Non-pigmented ciliary epithelial cell (primary cell): ENCODE measurements at regions not wholly inside any gene's neighbourhood (a gene's known extent, or its start where the extent isn't known, plus 50 kb on each side); places are given as distances from the start of the nearest gene placed in this dataset.

Source experiments
- DNase-seq: peaks from one replicate; pipeline ENCODE4 v3.0.0-alpha.2; 2010; ENCODE audit warnings: low read depth

DNA sequence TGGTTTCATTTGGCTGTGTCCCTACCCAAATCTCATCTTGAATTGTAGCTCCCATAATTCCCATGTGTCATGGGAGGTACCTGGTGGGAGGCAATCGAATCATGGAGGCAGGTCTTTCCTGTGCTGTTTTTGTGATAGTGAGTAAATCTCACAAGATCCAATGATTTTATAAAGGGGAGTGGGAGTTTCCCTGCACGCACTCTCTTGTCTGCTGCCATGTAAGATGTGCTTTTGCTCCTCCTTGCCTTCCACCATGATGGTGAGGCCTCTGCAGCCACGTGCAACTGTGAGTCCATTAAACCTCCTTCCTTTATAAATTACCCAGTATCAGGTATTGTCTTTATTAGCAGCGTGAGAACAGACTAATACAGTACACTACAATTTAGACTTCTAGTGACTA lies 67.5 kb upstream of the LINC01488 start:
- no peak for DNase-seq

DNA sequence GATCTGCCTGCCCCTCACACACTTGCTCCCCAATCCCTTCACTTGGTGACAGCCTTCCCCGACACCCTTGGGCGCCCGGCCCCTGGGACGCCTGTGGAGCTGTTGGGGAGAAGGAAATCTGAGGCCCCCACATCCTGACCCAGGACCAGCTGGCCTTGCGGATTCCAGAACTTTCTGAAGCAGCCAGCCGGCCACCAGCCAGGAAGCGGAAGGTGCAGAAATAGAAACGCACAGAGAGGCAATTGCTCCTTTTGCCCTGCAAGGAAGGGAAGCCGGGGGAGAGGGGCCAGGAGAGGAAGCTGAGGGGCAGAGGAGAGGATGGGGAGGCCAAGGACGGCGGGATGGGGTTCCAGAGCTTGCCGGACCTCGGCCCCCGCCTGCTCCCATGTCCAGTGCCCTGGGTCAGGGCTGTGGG lies 66.7 kb upstream of the LINC01488 start:
- DNase-seq = no peak

DNA sequence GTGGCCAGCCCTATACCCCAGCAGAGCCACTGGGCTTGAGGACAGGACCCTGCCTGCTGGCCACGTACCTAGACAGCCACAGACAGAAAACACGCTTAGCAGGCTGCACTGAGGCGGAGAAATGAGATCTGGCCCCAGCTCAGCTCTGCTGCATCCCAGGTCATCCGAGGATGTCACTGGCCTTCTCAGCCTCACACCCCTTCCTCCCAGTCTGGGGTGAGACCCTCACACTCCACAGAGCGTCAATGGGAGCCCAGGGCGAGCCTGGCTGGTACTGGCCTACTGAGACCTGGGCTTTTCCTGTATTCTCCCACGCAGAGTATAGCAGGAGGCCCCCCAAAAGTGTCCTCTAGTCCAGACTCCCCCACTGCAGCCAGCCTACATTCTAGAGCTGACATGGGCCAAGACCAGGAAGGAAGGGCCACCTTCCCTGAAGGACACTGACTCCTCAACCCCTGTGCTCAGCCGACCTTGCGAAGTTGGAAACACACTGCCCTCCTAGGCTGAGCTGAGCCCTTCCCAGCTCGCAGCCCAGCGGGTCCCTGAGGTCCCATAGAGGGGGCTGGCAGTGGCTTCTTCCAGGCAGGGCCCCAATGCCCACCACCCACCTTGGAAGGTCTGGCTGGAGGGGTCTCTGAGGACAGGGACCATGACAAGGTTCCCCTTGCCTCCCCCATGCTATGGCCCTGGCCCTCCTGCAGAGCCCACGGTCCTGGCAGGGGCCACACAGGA lies 65.9 kb upstream of the LINC01488 start:
- no peak for DNase-seq

DNA sequence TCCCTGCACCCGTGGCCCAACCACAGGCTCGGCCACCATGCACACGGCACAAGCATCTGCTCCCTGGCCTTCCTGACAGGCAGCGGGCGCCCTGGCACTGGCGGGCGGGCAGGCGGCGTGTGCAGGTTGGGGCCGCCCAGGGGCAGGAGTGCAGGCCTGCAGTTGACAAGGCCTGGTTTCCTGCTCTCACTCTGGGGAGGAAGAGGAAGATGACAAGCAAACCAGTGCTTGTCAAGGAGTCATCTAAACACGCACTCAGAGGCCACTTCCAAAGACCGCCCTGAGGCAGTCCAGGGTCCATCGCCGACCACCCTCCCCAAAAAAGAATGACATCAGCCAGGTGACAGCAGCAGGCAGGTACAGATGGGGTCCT lies 65.3 kb upstream of the LINC01488 start:
- no peak for DNase-seq

DNA sequence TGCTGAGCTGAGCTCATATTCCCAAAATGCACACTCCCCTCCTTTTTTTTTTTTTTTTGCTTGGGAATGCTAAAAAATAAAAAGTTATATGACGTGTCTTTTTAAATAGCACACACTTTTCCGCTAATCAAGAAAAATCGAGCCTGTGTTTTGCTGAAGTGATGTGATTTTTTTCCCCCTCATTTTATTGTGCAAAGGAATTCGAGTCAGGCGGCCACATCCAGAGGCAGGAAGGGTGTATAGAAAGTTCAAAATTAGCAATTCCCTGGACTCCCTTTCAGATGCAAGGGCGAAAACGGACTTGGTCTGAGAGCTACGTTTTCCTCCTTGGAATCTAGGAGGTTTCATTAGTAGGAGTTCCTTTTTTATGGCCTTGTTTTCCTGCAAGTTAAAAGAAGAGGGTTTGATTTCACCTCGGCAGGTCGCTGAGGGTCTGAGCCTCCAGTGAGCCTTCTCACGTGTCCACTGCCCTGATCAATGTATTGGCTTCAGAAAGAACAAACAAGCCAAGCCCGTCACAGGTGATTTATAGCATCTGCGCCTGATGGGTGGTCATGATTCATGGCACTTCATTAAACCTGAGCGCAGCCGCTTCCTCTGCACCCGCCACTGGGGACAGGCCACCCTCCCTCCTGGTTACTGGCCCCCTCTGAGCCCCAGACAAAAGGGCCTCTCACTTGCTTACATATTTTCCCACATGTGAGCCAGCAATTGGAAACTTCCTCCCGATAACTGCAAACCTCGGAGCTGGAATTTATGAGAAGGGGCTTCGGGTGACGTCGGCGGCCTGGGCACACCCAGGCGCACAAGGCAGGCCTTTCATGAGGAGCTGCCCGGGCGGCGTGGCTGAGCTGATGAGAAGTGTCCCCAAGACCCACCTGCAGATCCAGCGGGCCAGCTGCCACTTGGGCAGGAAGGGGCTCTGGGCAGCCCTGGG lies 64.4 kb upstream of the LINC01488 start:
- no peak for DNase-seq

DNA sequence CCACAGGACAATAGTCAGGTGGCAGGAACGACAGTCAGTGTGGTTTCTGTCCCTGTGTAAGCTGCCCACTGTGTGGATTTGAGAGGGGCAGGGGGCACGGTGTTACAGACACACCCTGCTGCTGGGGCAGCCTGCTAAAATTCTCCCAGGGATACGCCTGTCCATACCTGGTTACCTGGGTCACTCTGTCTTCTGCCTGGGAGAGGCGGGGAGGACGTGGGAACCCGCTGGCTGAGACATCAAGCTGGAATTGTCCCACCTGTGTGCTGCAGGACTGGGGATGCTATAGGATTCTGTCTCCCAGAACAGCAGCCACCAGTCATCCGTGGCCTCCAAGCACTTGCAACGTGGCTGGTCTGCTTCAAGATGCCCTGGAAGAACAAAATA lies 63.8 kb upstream of the LINC01488 start:
- no peak for DNase-seq

DNA sequence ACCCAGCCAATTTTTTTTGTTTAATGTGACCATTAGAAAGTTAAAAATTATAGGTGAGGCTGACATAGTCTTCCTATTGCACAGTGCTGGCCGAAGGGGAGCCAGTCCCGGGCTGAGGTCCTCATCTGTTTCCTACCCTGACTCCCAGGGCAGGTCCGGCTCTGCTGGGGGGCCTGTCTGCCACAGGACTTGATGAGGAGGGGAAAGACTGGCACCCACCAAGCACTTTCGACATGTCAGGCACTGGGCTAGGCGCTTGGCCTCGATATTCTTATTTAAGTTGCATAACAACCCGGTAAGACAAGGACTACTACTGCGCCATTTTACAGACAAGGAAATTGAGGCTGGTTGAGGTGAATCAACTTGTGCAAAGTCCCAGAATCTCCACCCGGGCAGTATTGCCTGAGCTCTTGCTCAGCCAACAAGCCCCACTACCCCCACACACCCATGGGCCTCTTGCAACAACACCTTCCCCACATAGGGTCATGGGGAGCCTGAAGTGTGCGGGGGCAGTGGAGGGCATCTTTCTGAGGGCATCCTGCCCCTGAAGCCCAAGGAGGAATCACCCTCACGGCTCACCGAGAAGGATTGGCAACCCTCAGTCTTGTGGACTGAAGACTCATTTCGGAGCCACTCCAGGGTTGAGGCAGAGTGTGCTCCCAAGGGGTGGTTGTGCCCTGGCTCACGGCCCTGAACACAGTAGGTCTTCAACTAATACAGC lies 62.7 kb upstream of the LINC01488 start:
- DNase-seq = no peak

DNA sequence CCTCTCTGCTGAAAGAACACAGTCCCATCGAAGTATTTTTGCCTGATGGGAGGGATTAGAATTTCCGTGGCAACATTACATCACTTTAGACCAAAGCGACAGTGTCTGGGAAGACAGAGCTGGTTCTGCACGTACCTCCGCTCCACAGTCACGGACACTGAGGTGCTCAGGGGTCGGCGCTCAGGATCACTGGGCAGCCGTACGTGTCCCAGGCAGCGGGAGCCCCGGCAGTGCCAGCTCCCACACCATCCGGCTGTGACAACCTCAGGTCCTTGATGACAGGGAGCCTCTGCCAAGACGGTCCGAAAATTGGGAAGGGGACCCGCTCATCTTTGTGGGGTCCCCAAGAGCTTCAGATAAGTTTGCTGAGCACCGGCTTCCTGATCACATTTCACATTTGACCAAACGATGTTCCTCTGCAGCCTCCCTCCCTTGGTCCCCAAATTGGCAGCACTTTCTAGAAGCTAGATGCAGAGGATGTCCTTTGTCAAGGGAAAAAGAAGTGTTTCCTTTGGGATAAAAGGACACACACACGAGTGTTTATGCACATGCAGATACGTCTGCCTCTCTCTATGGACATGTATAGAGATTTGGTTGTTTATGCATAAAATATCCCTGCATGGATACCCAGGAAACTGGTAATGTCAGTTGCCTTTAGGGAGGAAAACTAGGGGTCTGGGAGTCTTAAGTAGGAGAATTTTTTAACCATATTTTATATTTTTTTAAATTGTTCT lies 61.6 kb upstream of the LINC01488 start:
- no peak for DNase-seq

DNA sequence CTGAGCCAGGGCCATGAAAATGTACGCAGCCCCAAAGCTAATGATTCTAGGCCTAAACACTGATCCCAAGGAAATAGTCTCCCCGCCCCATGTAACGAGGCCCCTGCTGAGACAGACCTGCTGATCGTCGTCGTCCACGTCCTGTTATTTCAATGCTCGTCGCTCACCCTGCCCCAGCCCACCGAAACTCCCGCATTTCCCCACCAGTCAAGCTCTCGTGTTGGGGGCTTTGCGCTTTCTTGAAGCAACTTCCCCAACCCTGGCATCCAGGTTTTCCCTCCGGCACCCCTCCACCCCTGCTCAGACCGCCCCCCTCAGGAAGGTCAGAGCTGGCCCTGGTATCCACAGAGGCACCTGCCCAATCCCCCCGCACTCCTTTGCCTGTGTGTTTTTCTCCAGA lies 58.8 kb upstream of the LINC01488 start:
- DNase-seq = no peak

DNA sequence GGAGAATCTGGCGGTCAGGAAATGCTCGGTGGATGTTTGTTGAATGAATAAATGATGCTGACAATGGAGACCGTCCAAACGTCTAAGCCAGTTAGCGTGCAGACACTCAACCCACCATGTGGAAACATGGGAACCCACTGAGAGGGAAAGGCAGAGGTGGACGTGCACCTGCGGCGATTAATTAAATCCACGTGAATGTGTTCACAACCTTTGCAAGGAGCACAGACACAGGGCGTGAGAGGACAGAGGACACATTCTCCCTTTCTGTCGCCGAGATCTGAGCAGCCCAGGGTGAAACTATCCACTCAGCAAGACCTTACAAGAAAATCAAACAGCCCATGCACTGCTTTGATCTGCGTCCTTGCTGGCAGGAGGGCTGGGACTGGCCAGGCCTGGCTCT lies 58.3 kb upstream of the LINC01488 start:
- no peak for DNase-seq

DNA sequence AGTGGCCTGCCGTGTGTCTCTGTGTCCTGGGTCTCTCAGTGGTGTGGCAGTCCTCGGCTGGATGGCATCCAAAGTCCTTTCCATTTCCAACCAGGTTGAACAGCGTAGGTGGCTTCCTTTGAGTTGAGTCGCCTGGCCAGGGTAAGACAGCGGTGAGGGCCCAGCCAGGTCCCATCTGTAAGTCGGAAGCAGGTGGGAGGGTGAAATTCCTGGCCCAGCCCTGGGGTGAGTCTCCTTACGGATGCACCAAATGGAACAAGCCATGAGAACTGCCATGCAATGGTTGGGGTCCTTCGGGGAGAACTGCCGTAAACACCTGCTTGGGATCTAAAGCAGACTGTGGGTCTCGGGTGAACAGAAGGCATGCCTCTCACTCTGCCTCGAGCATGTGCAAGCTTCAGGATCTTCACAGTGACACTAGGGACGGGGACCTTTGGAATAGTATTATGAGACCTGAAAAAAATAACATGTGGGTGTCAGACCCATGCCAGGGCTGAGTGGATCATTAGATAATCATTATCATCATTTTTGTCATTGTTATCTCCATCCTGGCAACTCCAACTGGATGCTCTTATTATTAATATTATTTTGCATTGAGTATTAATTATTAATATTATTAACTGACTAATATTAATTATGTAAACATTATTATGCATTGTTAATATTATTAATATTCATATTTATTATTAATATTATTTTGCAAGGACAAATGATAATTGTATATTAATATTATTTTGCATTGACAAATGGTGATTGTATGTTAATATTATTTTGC lies 57.7 kb upstream of the LINC01488 start:
- DNase-seq = no peak

DNA sequence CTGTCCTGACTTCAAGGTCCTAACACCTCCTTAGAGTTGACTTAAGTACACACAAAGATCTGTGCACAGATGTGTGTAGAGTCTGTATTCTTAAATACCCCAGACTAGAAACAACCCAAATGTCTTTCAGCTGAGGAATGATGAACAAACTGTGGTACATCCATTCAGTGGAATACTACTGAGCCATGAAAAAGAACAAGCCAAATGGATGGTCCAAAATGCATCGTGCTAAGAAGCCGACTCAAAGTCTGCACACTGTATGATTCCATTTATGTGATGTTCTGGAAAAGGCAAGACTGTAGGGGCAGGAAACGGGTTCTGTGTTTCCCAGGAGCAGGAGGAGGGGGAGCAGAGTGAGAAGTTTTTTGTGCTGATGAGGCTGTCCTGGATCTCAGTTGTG lies 56.7 kb upstream of the LINC01488 start:
- DNase-seq = no peak

DNA sequence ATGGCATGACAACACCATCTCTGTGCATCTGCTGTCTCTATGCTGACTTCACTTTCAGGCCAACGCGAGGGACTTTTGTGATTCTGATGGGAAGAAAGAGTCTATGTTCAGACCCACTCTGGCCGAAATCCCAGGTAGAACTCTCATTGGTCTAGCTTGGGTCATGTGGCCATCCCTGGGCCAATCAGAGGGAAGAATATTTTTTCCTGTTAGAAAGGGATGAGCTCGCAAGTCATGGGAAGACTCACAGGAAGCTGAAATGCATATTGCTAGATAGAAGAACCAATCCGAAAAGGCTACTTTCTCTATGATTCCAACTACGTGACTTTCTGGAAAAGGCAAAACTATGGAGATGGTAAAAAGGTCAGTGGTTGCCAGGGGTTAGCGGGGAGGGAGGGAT lies 56.0 kb upstream of the LINC01488 start:
- DNase-seq = no peak

DNA sequence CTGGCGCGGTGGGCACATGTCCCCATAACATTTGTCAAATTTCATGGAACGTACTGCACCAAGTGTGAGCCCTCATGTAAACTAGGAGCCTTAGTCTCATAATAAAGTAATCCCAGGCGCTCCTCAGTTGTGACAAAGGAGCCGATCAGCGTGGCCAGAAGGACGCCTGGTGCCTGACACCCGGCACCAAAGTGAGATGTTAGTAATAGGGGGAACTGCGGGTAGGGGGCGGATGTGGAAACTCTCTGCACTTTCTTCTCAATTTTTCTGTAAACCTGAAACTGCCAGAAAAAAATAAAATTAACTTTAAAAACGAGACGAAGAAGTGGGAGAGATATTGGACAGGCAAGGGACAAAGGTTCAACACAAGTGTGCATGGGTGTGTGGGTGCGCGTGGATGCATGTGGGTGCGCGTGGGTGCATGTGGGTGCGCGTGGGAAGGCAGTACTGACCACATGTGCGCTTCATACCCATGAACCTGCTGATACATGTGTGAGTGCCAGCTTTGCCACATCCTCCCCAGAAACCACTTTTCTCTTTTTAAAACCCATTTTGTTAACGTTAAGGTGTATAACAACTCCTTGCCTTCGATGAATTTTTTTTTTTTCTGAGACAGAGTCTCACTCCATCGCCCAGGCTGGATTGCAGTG lies 55.4 kb upstream of the LINC01488 start:
- DNase-seq = no peak

DNA sequence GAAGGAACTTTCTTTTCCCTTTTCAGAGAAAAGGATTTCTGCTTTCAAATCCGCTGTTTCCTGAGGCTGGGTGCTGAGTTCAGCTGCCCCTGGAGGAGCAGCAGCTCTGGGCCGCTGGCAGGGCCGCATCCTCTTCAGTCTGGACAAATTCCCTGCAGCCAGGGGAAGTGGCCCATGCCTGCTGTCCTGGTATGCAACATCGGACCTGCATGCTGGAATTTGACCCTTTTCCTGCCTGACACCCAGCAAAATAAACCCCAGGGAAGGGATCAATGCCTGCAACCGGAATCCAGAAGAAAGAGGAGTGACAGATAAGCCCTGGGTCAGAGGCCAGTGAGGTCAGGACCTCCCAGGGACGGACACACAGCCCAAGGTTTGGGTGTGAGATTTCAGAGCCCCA lies 54.1 kb upstream of the LINC01488 start:
- no peak for DNase-seq

DNA sequence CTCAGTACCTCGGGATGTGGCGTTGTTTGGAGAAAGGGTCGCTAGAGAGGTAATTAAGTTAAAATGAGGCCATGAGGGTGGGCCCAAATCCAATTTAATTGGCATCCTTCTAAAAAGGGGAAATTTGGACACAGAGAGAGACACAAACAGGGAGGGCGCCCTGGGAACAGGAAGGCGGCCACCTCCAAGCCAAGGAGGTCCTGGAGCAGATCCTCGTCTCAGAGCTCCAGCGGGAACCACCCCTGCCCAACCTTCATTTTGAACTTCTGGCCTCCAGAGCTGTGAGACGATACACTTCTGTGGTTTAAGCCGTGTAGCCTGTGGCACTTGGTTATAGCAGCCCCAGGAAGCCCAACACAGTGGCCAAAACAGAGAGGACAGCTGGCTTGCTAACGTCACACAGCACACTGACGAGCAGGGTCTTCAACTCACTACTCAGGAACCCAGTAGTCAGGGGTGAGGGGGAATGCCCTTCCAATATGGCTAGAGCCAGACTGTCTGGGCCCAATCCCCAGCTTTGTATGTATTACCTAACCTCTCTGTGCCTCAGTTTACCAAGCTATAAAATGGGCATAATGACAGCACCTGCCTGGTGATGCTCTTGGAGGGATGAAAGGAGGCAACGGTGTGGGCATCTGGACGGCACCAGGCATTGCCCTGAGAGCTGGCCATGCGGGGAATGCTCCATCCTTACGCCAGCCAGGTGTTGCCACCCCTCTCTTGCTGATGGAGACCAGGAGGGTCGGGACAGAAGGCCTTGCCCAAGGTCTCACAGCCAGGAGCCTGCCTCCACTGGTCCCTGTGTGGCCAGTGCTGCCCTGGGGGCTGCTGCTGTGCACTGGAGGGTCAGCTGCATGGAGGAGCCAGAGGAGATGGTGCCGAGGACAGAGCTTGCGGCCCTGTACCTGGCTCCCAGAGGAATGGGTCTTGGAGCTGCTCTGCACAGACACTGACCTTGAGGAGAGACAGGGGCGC lies 53.3 kb upstream of the LINC01488 start:
- no peak for DNase-seq

DNA sequence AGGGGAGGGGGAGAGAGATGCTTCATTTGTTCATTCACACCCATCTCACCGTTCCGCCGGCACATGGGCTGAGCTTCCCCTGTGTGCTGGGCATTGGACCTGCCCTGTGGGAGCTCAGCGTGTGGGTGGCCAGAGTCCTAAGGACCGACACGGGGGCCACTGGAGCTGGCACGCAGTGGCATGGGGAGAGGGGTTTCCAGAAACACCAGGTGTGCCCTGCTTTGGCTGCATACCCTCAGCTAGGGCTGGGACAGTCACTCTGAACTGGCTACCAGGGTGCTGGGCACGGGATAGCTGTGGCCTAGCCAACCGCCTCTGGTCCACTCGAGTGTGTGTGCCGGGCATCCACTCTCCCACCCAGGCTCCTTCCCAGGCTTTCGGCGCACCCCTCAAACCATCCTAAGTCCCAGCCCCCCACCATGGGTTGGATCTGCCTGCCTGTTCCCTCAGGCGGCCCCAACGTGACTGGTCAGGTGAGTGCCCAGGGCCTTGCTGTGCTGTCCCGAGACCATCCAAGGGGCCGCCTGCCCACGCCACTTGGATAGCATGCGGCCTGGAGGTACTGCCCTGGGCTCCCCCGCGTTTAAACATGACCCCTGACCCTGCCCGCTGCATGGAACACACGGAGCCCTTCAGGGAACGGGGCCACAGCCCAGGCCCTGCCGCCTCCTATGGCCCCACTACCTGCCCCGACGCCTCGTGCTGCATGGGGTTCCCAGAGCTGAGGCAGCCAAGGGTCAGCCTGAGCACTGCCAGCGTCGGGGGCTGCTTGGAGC lies 51.6 kb upstream of the LINC01488 start:
- DNase-seq = no peak

DNA sequence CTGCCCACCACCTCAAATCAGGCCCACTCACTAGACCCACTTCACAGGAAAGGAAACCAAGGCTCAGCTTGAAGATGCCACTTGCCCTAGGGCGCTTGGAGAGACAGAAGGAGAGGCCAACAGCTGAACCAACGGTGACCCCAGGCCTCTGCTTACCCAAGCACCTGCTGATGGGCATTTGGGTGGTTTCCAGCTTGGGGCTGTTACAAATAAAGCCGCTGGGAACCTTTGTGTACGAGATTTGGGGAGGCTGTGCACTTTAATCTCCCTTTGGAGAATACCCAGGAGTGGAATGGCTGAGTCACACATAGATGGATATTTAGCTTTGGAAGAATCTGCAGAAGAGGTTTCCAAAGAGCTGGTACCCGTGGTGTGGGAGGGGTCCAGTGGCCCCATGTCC lies 50.9 kb upstream of the LINC01488 start:
- no peak for DNase-seq

DNA sequence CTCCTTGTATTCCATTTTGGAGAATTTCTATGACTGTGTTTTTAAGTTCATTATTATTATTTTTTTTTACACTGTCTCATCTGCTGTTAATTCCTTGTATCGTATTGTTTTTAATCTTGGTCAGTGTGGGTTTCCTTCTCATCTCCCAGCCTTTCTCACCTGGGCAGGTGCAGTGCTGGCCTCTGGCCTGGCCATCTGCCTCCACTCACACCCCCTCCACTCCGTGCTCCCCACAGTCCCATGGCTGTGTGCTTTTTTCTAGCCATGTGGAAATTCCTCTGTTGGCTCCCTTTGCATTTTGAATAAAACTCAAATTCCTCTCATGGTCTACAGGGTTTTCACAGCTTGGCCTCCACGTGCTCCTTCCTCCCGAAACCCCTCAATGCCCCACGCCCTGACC lies 50.3 kb upstream of the LINC01488 start:
- DNase-seq = no peak
